ENCODE measurements at regions not wholly inside any gene's neighbourhood (a gene's known extent, or its start where the extent isn't known, plus 50 kb on each side); places are given as distances from the start of the nearest gene placed in this dataset.
"Not testable (repeated sequence)": the region's sequence is repeated elsewhere in the genome, so short reads cannot be mapped to it uniquely, and the experiment has no call there.

DNA sequence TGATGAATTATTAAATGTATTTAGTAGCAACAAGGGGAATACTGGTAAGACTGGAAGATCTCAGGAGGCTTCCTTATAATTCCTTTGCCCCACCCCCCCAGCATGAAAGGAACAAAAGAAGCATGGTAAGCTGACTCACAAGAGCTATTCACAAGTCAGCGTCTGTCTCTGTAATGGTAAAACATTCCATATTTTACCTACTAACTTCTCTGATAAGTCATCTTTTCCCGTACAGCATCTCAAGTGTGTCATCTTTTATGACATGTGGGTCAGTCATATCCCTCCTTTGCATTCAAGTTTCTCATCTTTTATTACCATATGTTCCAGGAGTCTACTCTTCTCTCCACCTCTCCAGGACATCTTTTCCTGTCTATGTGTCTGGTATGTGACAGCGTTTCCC lies 241.3 kb downstream of the PLA2G4A start:
- WGBS, 10 experiments, result 0 to 80% (median 43%) methylated on average over 1 to 3 of the region's 3 CpGs; no CpG with 5 or more reads in 1 of the 10 experiments
- in situ Hi-C loops (cut with MboI; ENCODE audit: low pct_unique_long_range_greater_than_20kb in 2 of 9, low sequenced_read_pairs in 9 of 9, unreplicated experiment in 9 of 9), result loop anchor here in 1 of 9 experiments (25.0 kb wide), 1 partner anchor 192 kb away; no protein-coding TSS in a partner anchor
- Histone ChIP-seq H3K27ac (no peak overlapping the region), H3K4me1 (replicated peaks in 1 of 2) (peaks cover 0 to under 1% of the 10 kb centered on the region in 2 donors), H3K4me3 (no peak overlapping the region)
- ATAC-seq (replicated peaks in 6 of 8), result no peak

DNA sequence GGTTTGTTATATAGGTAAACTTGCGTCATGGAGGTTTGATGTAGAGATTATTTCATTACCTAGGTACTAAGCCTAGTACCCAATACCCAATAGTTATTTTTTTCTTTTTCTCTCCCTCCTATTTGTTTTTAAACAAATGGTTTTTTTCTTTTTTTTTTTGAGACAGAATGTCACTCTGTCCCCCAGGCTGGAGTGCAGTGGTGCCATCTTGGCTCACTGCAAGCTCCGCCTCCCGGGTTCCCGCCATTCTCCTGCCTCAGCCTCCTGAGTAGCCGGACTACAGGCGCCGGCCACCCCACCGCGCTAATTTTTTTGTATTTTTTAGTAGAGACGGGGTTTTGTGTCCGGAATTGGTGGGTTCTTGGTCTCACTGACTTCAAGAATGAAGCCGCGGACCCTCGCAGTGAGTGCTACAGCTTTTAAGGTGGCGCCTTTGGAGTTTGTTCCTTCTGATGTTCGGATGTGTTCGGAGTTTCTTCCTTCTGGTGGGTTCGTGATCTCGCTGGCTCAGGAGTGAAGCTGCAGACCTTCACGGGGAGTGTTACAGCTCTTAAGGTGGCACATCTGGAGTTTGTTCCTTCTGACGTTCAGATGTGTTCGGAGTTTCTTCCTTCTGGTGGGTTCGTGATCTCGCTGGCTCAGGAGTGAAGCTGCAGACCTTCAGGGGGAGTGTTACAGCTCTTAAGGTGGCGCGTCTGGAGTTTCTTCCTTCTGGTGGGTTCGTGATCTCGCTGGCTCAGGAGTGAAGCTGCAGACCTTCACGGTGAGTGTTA lies 243.7 kb downstream of the PLA2G4A start:
- H3K4me1 ChIP-seq (replicated peaks in 1 of 2); H3K27ac ChIP-seq; H3K4me3 ChIP-seq: not testable (repeated sequence)
- peak in 2 of 8 experiments; percentile 82 to 90 for ATAC-seq (replicated peaks in 6 of 8)
- WGBS, 10 experiments, result 53 to 100% (median 93%) methylated on average over 1 to 23 of the region's 29 CpGs
- in situ Hi-C loops (cut with MboI; ENCODE audit: low pct_unique_long_range_greater_than_20kb in 2 of 9, low sequenced_read_pairs in 9 of 9, unreplicated experiment in 9 of 9), result loop anchor here in 1 of 9 experiments (25.0 kb wide), 1 partner anchor 190 kb away; no protein-coding TSS in a partner anchor

DNA sequence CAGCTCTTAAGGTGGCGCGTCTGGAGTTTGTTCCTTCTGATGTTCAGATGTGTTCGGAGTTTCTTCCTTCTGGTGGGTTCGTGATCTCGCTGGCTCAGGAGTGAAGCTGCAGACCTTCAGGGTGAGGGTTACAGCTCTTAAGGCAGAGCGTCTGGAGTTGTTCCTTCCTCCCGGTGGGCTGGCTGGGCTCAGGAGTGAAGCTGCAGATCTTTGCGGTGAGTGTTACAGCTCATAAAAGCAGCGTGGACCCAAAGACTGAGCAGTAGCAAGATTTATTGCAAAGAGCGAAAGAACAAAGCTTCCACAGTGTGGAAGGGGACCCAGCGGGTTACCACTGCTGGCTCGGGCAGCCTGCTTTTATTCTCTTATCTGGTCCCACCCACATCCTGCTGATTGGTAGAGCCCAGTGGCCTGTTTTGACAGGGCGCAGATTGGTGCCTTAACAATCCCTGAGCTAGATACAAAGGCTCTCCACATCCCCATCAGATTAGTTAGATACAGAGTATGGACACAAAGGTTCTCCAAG lies 244.3 kb downstream of the PLA2G4A start:
- H3K4me3 ChIP-seq; H3K27ac ChIP-seq; H3K4me1 ChIP-seq (replicated peaks in 1 of 2): not testable (repeated sequence)
- in situ Hi-C loops (cut with MboI; ENCODE audit: low pct_unique_long_range_greater_than_20kb in 2 of 9, low sequenced_read_pairs in 9 of 9, unreplicated experiment in 9 of 9), result loop anchor here in 1 of 9 experiments (25.0 kb wide), 1 partner anchor 189 kb away; no protein-coding TSS in a partner anchor
- 17 to 90% (median 83%) methylated on average over 1 to 6 of the region's 13 CpGs; no CpG with 5 or more reads in 4 of the 10 experiments for WGBS, 10 experiments
- peak in 2 of 8 experiments; percentile 44 to 46 for ATAC-seq (replicated peaks in 6 of 8)

DNA sequence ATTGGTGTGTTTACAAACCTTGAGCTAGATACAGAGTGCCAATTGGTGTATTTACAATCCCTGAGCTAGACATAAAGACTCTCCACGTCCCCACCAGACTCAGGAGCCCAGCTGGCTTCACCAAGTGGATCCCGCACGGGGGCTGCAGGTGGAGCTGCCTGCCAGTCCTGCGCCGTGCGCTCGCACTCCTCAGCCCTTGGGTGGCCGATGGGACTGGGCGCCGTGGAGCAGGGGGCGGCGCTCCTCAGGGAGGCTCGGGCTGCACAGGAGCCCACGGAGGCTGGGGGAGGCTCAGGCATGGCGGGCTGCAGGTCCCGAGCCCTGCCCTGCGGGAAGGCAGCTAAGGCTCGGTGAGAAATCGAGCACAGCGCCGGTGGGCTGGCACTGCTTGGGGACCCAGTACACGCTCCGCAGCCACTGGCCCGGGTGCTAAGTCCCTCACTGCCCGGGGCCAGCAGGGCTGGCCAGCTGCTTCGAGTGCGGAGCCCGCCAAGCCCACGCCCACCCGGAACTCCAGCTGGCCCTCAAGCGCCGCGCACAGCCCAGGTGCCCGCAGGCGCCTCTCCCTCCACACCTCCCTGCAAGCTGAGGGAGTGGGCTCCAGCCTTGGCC lies 245.0 kb downstream of the PLA2G4A start:
- H3K27ac ChIP-seq; H3K4me1 ChIP-seq (replicated peaks in 1 of 2); H3K4me3 ChIP-seq; ATAC-seq (replicated peaks in 6 of 8): not testable (repeated sequence)
- in situ Hi-C loops (cut with MboI; ENCODE audit: low pct_unique_long_range_greater_than_20kb in 2 of 9, low sequenced_read_pairs in 9 of 9, unreplicated experiment in 9 of 9), result loop anchor here in 1 of 9 experiments (25.0 kb wide), 1 partner anchor 189 kb away; no protein-coding TSS in a partner anchor
- 92 to 100% (median 98%) methylated on average over 2 to 10 of the region's 35 CpGs; no CpG with 5 or more reads in 6 of the 10 experiments for WGBS, 10 experiments

DNA sequence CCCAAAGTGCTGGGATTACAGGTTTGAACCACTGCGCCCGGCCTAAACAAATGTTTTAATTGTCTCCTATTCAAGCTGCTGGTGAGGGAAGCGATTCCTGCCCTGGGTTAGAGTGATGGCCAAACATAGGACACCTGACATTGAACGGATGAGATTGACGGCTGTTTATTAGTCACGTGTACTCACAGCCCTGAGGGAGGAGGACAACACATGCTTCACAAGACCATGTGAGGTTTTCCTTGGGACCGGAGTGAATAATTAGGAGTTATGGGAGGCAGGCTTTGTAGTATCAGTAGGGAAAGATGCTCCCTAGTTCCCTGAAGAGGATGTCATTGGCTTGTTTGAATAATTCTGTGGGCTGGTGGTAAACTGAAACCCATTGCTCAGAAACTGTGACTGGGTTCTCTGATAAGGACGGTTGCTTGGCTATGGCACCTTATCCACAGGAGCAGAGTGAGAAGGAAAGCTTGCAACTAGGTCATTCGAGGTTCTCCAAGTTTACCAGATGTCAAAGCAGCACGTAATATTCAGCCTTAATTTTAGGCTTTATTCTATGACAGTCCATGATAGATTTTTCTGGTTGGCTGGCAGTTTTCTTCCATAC lies 245.8 kb downstream of the PLA2G4A start:
- Histone ChIP-seq H3K4me1 (replicated peaks in 1 of 2) (no peaks in the 10 kb centered on the region), H3K27ac (no peak overlapping the region), H3K4me3 (no peak overlapping the region)
- WGBS, 10 experiments, result 23 to 100% (median 96%) methylated on average over 1 to 10 of the region's 10 CpGs
- ATAC-seq (replicated peaks in 6 of 8), result no peak
- in situ Hi-C loops (cut with MboI; ENCODE audit: low pct_unique_long_range_greater_than_20kb in 2 of 9, low sequenced_read_pairs in 9 of 9, unreplicated experiment in 9 of 9), result loop anchor here in 1 of 9 experiments (25.0 kb wide), 1 partner anchor 188 kb away; no protein-coding TSS in a partner anchor

DNA sequence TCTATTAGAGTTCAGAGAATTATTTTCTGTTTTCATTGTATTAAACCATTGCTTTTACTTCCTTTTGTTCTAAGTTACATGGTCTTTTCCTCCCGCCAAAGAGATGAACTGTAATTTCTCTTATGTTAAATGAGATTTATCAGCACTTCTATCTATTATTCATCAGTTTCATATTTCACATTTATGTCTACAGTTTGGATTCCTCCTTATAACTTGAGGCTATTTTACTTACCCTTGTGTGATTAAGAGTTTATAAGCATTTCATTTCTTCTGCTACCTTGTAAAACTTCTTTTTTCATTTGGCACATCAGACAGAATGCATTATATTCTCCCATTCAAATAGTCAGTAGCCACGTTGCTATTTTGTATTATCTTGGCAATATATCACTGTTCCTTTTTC lies 248.2 kb downstream of the PLA2G4A start:
- no peak overlapping the region for H3K27ac ChIP-seq
- H3K4me3 ChIP-seq, result no peak overlapping the region
- in situ Hi-C loops (cut with MboI; ENCODE audit: low pct_unique_long_range_greater_than_20kb in 2 of 9, low sequenced_read_pairs in 9 of 9, unreplicated experiment in 9 of 9), result no loop called here
- whole genome bisulfite sequencing, 10 experiments, result 17 to 100% (median 79%) methylated on average over 1 to 2 of the region's 2 CpGs
- no peak for ATAC-seq (replicated peaks in 6 of 8)
- H3K4me1 ChIP-seq (replicated peaks in 1 of 2), result no peaks in the 10 kb centered on the region

DNA sequence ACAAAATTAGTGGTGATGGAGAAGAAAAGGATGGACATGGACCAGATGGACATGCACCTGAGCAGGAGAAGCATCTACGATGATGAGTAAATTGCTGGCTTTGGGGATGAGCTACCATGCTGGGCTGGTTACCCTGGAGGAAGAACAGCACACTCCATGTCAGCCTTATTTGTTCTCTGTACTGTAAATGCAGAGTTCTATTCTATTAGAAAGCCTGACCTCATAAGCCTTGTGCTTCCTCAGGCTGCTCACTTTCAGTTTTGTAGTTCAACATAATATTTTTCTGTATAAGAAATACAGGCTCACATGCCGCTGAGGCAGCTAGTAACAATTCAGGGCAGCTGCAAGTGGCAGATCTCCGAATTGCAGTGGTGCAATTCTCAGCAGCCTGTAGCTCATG lies 249.6 kb downstream of the PLA2G4A start:
- in situ Hi-C loops (cut with MboI; ENCODE audit: low pct_unique_long_range_greater_than_20kb in 2 of 9, low sequenced_read_pairs in 9 of 9, unreplicated experiment in 9 of 9), result no loop called here
- no peak overlapping the region for H3K27ac ChIP-seq
- no peaks in the 10 kb centered on the region for H3K4me1 ChIP-seq (replicated peaks in 1 of 2)
- ATAC-seq (replicated peaks in 6 of 8), result no peak
- WGBS, 10 experiments, result 0 to 100% (median 84%) methylated on average over 1 to 3 of the region's 3 CpGs; no CpG with 5 or more reads in 1 of the 10 experiments
- H3K4me3 ChIP-seq, result no peak overlapping the region

DNA sequence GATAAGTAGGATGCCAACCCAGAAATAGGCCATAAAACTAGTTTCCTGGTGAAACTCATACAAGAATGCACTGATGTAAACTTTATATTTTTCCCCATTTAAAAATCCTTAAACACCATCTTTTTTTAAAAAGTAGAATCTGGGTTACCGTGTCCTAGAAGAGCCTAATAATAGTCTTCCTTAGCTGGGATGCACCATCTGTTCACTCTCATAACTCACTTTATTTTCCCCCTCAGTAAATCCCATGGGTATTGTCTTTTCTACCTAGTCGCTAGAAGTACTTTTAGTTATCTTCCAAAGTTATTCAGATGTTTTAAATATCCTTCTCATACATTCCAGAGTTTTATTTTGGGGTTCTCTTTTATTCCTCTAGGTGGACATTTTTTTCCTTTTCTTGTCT lies 250.2 kb downstream of the PLA2G4A start:
- Histone ChIP-seq H3K4me1 (replicated peaks in 1 of 2) (no peaks in the 10 kb centered on the region), H3K4me3 (no peak overlapping the region), H3K27ac (no peak overlapping the region)
- in situ Hi-C loops (cut with MboI; ENCODE audit: low pct_unique_long_range_greater_than_20kb in 2 of 9, low sequenced_read_pairs in 9 of 9, unreplicated experiment in 9 of 9), result no loop called here
- 0 to 92% (median 74%) methylated on average over 1 to 2 of the region's 2 CpGs for WGBS, 10 experiments
- ATAC-seq (replicated peaks in 6 of 8), result no peak

DNA sequence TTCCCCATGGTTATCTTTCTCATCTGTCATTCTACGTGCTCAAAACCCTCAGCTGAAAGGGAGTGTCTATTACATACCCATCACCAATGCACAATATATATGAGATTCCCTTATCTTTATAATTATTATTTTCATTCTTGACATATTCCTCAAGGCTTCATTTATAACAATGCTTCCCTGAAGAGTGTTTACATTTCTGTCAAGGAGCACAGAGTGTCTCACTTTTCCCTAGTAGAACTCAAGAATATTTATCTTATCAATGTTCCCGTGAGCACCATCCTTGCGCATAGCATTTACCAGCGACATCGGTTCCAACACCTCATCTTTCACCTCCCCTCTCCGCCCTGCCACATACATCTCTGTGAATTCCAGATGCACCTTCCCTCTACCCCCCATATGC lies 250.6 kb downstream of the PLA2G4A start:
- in situ Hi-C loops (cut with MboI; ENCODE audit: low pct_unique_long_range_greater_than_20kb in 2 of 9, low sequenced_read_pairs in 9 of 9, unreplicated experiment in 9 of 9), result no loop called here
- no peaks in the 10 kb centered on the region for H3K4me1 ChIP-seq (replicated peaks in 1 of 2)
- H3K4me3 ChIP-seq, result no peak overlapping the region
- ATAC-seq (replicated peaks in 6 of 8), result no peak
- no peak overlapping the region for H3K27ac ChIP-seq
- WGBS, 10 experiments, result 13 to 95% (median 88%) methylated on average over 1 to 6 of the region's 6 CpGs; no CpG with 5 or more reads in 1 of the 10 experiments

DNA sequence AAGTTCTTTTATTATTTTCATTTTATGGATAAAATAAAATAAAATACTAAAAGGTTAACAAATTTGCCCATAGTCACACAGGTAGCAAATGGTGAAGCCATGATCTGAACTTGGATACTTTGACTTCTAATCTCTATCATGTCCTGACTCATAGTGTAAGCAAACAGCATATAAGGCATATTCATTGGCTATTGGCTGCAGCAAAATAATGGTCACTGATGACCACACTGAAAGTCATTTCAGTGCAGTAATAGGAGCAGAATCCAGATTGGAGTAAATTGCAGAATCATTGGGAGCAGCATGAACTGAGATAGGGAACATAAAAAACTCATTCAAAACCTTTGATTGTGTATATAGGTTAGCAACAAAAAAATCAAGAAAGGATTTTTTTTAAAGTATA lies 262.9 kb downstream of the PLA2G4A start:
- no peak for ATAC-seq (replicated peaks in 6 of 8)
- in situ Hi-C loops (cut with MboI; ENCODE audit: low pct_unique_long_range_greater_than_20kb in 2 of 9, low sequenced_read_pairs in 9 of 9, unreplicated experiment in 9 of 9), result no loop called here

DNA sequence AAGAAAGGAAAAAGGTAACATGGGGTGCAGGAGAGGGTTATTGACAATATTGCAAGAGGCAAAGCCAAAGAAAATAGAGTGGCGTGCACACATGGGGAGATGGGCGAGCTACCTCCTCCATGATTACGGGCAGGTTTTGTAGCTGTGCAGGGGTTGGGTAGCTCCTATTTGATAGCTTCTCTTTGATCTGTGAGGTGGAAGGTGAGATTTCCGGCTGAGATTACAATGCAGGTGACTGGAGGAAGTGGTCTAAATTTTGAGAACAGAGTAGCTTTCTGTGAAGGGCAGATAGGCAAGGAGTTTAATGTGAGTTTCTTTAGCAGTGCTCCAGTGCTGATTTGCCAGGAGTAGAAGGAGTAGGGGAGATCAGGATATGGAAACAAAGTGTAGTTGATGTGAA lies 263.4 kb downstream of the PLA2G4A start:
- 0 to 100% (median 95%) methylated on average over 1 to 4 of the region's 4 CpGs; no CpG with 5 or more reads in 1 of the 10 experiments for WGBS, 10 experiments
- H3K27ac ChIP-seq, result no peak overlapping the region
- no peaks in the 10 kb centered on the region for H3K4me1 ChIP-seq (replicated peaks in 1 of 2)
- ATAC-seq (replicated peaks in 6 of 8), result no peak
- in situ Hi-C loops (cut with MboI; ENCODE audit: low pct_unique_long_range_greater_than_20kb in 2 of 9, low sequenced_read_pairs in 9 of 9, unreplicated experiment in 9 of 9), result no loop called here
- no peak overlapping the region for H3K4me3 ChIP-seq

More for the DNA sequence above, 262.9 kb downstream of the PLA2G4A start:
- Histone ChIP-seq H3K4me1 (replicated peaks in 1 of 2) (no peaks in the 10 kb centered on the region), H3K27ac (no peak overlapping the region), H3K4me3 (no peak overlapping the region)

DNA sequence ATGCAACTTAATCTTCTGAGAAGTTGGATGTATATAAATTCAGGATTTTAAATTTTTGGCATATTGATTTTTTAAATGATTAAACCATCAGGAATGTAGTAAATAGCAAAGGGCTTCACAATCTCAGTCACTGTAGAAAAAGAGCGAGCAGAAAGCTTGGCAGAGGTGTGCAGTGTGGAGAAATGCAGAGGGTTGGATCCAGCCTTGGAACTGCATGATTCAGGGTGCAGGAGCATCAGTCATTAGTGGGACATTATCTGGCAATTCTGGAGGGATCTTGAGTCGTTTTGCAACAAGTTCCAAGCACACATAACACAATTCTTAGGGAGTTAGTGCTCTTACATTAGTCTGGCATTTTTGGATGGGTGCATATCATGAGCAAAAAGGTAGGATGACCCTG lies 267.9 kb downstream of the PLA2G4A start:
- in situ Hi-C loops (cut with MboI; ENCODE audit: low pct_unique_long_range_greater_than_20kb in 2 of 9, low sequenced_read_pairs in 9 of 9, unreplicated experiment in 9 of 9), result no loop called here
- no peaks in the 10 kb centered on the region for H3K4me1 ChIP-seq (replicated peaks in 1 of 2)
- H3K27ac ChIP-seq, result no peak overlapping the region
- 50 to 75% (median 58%) methylated on average over 1 to 2 of the region's 2 CpGs; no CpG with 5 or more reads in 3 of the 10 experiments for WGBS, 10 experiments
- H3K4me3 ChIP-seq, result no peak overlapping the region
- no peak for ATAC-seq (replicated peaks in 6 of 8)

DNA sequence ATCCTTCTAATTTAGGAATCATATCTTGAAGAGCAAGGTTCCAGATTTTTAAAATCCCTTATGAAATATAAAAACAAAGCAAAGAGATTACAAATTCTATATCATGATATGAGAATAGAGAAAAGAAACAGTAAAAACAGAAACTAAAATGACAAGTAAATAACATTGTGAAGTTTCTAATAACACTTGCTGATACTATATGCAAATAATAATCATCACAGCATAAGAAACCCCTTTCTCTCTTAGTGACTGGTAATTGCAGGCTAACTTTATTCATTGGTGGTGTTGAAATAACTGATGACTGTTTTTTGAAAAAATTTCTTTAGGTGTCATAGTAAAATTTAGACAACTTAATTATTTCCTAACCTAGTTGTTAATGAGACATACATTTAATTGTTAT lies 281.6 kb downstream of the PLA2G4A start:
- in situ Hi-C loops (cut with MboI; ENCODE audit: low pct_unique_long_range_greater_than_20kb in 2 of 9, low sequenced_read_pairs in 9 of 9, unreplicated experiment in 9 of 9), result no loop called here
- Histone ChIP-seq H3K4me1 (replicated peaks in 1 of 2) (peaks cover 0 to 7% of the 10 kb centered on the region in 2 donors), H3K4me3 (no peak overlapping the region), H3K27ac (no peak overlapping the region)
- ATAC-seq (replicated peaks in 6 of 8), result no peak

All from motor neuron (in vitro differentiated cells).